GM18520 (cell line): ENCODE measurements at regions not wholly inside any gene's neighbourhood (a gene's known extent, or its start where the extent isn't known, plus 50 kb on each side); places are given as distances from the start of the nearest gene placed in this dataset.
"Not testable (repeated sequence)": the region's sequence is repeated elsewhere in the genome, so short reads cannot be mapped to it uniquely, and the experiment has no call there.

Source experiments
- ATAC-seq: cut with Tn5 transposase; IDR thresholded peaks from one replicate; pipeline ENCODE4 v1.9.1; 2021; ENCODE audit not compliant: unreplicated experiment

GRCh38 chr5:110812639-110813038 lies 73.8 kb downstream of the SLC25A46 start:
- ATAC-seq: no peak

- no peak for ATAC-seq
Observed at GRCh38 chr5:110815916-110816605, 77.3 kb downstream of the SLC25A46 start.

DNA sequence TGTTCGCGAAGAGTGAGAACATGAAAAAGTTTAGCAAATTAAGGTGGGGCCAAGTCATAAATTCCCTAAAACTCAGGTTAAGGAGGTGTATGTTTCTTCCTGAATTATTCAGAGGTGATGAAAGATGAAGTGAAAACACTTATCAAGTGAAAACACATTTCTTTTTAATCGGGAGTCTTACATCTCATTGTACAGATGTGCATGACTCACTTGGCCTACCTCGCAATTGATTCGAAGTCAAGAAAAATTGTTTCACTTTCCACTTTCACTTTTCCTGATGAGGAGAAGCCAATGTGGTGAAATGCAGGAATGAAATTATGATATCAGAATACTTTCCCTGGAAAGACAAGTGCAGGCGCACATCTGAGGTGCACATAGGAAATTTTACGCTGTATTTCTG lies 78.7 kb downstream of the SLC25A46 start:
- ATAC-seq: no peak

GRCh38 chr5:110823571-110823970 lies 84.8 kb downstream of the SLC25A46 start:
- ATAC-seq: no peak

DNA sequence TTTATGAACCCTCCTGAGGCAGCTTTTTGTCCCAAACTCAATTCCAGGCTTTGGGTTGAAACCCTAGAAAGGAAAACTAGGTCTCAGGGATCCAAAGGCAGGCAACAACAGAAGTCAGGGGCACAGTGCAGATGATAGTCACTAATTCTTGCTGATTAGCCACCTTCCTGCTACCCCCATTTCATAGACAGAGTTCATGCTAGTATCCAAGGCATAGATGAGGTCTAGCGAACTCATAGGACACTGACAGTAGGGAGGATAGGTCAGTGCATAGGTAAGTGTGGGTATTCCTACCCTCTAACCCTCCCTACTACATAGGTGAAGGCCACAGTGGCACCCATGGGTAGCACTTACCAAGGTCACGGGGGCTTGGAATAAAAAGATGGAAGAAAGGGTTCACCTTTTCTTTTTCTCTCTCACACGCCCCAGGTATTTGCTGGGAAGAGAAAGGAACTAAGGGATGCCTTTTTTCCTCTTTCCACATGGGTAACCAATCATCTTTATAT lies 86.2 kb downstream of the SLC25A46 start:
- no peak for ATAC-seq

- no peak for ATAC-seq
Observed at GRCh38 chr5:110832683-110833082, 93.9 kb downstream of the SLC25A46 start.

DNA sequence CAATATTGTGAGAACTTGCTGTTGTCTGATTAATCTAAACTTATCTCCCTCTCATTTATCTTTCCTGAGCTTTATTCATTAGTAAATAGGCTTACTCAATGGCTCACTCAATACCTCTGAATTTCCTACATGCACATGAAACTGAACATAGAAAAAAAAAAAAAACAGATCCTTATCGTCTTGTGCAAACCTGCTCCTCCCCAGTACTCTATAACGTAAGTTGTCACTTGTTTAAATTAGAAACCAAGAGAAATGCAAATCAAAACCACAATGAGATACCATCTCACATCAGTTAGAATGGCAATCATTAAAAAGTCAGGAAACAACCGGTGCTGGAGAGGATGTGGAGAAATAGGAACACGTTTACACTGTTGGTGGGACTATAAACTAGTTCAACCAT lies 96.1 kb downstream of the SLC25A46 start:
- not testable (repeated sequence) for ATAC-seq

- no peak for ATAC-seq
Observed at GRCh38 chr5:110836851-110837250, 98.0 kb downstream of the SLC25A46 start.

DNA sequence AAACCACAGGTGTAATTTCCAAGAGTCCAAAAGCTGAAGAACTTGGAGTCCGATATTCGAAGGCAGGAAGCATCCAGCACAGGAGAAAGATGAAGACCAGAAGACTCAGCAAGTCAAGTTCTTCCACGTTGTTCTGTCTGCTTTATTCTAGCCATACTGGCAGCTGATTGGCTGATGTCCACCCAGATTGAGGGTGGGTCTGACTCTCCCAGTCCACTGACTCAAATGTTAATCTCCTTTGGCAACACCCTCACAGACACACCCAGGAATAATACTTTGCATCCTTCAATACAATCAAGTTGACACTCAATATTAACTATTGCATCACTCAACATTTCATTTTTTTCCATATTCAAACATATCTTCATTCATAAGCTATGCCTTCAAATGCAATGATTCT lies 99.5 kb downstream of the SLC25A46 start:
- ATAC-seq: not testable (repeated sequence)

DNA sequence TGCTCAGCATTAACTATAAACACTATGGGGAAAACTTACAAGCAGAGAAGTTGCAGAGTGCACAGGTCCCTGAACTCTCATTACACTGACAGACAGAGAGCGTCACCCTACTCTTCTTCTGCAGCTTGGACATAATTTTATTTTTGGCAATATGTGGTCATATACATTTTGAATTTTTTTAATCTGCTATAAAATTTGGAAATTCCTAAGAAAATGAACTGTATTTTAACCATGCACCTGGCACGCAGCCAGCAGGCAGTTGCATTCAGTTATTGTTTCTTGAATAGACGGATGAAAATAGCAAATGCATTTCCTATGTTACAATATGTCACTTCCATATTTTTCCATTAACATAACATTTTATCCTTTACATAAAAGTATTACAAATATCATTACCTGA lies 100.2 kb downstream of the SLC25A46 start:
- no peak for ATAC-seq

DNA sequence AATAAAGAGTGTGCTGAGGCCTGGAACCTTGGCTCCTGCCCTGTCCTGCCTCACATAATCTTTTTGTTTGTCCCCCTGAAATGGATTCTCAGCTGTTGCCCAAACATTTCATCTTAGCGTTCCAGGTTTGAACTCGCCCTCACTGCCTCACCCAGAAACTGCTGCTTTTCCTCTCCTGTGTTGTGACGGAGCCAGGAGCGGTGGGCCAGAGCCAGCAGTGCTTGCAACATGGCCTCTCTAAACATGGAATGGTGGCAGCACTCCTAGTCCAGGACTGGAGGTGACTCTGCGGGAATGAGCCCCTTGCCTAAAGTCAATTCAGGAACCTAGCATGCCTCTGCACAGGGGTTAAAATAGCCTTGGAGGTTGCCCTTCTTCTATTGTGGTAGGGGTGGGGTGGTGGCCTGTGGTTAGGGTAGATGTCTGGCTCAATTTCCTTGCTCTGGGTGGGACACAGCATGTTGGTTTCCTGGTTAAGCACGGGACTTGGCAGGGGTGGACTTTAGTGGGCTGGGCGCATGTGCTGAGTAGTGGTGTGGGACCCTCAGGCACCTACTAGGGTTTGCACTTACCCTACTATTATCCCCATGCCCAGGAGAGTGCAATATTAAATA lies 101.6 kb downstream of the SLC25A46 start:
- ATAC-seq: no peak

GRCh38 chr5:110841137-110841536 lies 102.3 kb downstream of the SLC25A46 start:
- ATAC-seq: no peak

DNA sequence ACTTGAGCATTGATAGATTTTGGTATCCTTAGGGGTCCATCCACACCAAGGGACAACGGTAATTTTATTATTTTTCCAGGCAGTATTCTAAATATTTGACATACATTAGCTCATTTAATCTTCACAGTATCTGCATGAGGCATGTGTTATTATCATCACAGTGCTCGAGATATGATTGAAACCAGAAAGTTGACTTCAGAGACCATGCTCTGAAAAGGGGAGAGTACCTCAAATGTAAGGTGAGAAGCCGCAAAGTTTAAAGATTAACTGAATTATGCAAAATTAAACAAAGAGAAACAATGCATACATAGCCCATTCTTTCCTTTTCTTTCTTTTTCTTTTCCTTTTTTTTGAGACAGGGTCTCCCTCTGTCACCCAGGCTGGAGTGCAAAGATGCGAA lies 104.1 kb downstream of the SLC25A46 start:
- peak; percentile 55 for ATAC-seq

- no peak for ATAC-seq
Observed at GRCh38 chr5:110844251-110844650, 105.4 kb downstream of the SLC25A46 start.

DNA sequence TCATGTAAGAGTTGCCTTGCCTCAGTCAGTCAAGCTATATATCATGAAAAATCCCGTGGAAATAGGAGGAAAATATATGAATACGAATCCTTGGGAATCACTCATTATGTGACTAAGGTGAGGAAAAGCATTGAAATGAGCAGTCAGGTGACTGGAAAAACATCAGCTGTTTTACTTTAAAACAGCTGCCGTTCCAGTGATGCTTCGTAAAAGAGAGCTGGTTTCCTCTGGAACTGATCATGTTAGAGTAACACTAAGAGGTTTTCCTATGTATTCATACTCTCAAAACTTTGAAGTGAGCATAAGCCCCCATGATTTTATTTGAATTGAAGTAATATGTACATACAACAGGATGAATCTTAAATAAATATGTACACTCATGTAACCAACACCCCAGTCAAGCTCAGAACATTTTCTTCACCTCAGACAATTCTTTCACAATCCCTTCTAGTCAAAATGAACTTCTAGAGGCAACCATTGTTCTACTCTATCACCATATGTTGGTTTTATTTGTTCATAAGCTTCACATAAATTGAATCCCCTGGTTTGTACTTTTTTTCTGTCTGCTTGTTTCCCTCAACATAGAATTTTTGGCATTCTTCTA lies 107.7 kb downstream of the SLC25A46 start:
- ATAC-seq: no peak

GRCh38 chr5:110851357-110851756 lies 112.5 kb downstream of the SLC25A46 start:
- ATAC-seq: no peak

GRCh38 chr5:110852053-110852452 lies 113.2 kb downstream of the SLC25A46 start:
- ATAC-seq: peak; percentile 94

GRCh38 chr5:110852541-110852940 lies 113.7 kb downstream of the SLC25A46 start:
- no peak for ATAC-seq

DNA sequence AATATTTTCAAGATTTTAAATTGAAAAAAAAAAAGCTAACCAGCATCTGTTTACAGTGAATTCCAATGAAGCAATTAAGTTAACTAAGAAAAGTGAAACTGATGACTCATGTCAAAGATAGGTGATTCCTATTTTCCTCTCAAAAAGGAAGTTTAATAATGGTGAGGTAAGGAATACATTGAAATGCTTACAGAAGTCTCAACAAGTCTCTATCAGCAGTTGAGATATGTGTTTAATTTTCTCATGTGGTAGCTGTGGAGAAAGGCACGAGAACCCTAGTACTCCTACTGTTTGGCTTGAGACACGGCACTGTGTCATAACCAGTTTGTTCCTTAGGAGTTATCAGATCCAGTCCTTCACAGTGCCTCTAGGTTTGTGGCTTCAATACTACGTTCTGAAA lies 114.5 kb downstream of the SLC25A46 start:
- ATAC-seq: no peak

- ATAC-seq: no peak
Observed at GRCh38 chr5:110854200-110854599, 115.4 kb downstream of the SLC25A46 start.

DNA sequence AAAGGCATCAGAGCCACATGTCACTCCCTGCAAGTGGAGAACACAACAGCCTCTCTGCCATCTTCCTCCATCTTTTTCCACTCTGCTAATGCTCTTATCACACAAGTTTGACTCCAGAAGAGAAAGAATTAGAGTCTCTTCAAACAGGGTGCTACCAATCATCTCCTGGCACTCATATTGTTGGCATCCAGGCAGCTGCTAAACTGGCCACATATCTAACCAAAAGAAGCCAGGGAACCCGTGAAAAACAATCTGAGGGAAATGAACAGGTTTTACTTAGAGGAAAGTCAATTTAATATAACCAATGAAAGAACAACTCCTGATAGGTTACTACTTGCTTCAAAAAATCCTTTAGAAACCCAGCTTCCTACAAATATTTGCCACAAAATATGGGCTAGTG lies 117.2 kb downstream of the SLC25A46 start:
- ATAC-seq: no peak

DNA sequence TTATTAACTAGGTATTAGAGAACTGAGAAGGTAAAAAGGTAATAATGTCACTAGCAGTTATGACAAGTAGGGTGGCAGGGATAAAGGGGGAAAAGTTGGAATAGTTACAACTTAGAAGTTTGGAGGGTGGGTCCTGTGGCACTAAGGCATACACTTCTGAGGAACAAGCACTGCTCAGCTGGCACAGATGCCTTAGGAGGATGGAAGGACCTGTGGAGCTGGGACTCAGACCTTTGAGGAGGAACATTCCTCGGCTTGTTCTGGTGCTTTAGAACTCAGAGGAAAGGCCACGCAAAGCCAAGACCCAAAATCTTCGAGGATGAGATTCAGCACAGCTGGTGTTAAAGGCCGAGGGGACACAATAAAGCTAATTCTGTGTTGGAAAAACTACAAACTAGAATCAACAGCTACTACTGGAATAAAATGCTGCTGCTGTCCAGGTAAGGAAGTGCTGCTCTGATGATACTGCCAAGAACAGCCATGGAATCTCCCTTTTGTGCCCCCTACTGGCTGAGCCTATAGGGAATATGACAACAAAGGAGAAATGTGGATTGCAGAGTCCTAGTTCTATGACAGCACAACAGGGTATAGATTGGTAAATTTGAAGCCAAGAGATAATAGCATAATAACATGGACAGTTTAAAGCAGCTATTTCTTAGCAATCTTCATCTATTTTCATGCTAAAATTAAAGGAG lies 126.7 kb downstream of the SLC25A46 start:
- ATAC-seq: no peak
